GM21619 (cell line): ENCODE measurements at regions not wholly inside any gene's neighbourhood (a gene's known extent, or its start where the extent isn't known, plus 50 kb on each side); places are given as distances from the start of the nearest gene placed in this dataset.
A peak's percentile ranks its signal among the peaks of the same experiment; 100 is the strongest.
"Not testable (repeated sequence)": the region's sequence is repeated elsewhere in the genome, so short reads cannot be mapped to it uniquely, and the experiment has no call there.

Experiments
- ATAC-seq: cut with Tn5 transposase; IDR thresholded peaks from one replicate; pipeline ENCODE4 v1.9.1; 2021; ENCODE audit not compliant: unreplicated experiment

- no peak for ATAC-seq
Measured at GRCh38 chr1:209198961-209199750, 384.4 kb upstream of the CAMK1G start.

- ATAC-seq = no peak
Measured at GRCh38 chr1:209199822-209200221, 383.7 kb upstream of the CAMK1G start.

DNA sequence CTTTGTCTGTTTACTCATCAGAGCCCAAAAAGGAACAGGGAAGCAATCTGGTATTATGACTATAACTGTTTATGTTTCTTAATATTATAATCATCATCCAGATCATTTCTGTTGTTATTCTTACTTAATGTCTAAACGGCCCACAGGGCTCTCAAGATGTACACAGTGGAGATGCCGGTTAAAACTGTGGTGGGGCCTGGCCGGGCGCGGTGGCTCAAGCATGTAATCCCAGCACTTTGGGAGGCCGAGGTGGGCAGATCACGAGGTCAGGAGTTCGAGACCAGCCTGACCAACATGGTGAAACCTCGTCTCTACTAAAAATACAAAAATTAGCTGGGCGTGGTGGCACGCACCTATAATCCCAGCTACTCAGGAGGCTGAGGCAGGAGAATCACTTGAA is 381.2 kb upstream of the CAMK1G start:
- not testable (repeated sequence) for ATAC-seq

DNA sequence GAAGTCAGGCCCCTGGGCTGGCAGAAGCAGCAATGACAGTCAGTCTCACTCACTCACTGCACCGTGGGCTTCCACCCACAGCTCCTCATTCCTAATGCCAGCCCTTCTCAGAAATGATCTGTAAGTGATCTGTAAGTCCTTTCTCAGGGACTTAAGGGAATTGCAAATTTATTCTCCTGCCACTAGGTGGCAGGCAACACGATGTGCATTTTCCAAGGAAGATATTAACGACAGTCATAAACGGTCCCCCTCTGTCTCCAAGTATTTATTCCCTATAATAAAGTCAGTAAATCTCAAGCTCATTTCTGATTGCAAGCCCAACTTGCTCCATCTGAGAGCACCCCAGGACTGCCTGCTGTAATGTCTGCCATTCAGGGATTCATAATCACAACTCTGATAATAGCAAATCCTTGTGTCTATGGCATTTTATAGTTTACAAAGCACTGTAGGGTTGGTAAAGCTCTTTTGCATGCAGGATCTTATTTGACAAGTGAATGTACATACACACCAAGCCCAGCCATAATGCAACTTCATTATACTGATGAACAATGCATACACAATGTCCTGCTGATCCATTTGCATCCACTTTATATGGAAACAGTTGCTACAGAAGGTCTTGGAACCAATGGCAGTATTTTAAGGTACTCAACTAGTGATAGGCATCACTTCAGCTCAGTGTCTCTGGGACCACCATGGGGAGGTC is 380.5 kb upstream of the CAMK1G start:
- ATAC-seq = no peak

- no peak for ATAC-seq
Measured at GRCh38 chr1:209203533-209203895, 380.0 kb upstream of the CAMK1G start.

- ATAC-seq = no peak
Measured at GRCh38 chr1:209205039-209205438, 378.5 kb upstream of the CAMK1G start.

- no peak for ATAC-seq
Measured at GRCh38 chr1:209207126-209207700, 376.3 kb upstream of the CAMK1G start.

GRCh38 chr1:209207701-209208286 is 375.7 kb upstream of the CAMK1G start:
- peak; percentile 74 for ATAC-seq

- no peak for ATAC-seq
Measured at GRCh38 chr1:209208648-209209047, 374.9 kb upstream of the CAMK1G start.

DNA sequence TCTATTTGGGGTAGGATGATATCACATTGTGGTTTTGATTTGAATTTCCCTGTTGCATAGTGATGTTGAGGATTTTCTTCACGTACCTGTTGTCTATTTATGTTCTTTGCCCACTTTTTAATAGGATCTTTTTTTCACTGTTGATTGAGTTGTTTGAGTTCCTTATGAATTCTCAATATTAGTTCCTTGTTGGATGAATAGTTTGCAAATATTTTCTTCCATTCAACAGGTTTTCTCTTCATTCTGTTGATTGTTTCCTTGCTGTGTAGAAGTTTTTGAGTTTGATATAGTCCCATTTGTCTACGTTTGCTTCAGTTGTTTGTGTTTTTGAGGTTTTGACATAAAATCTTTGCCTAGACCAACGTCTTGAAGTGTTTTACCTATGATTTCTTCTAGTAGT is 369.5 kb upstream of the CAMK1G start:
- no peak for ATAC-seq

DNA sequence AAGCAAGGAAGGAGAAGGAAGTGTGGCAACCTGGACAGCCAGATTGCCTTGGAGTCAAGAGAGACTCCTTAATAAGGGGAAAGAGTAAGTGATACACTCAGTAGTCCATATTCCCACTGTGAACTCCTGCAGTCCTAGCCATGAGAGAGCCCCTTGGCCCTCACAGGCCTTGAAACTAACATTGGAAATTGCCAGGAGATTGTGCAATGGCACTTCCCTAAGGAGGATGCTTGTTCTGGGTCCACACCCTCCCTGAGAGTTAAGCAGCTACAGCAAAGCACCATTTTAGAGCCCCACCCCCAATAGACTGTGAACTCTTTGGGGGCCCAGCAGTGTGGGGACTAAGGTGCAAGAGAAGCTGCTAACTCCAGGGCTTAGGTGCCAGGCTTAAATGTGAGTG is 367.7 kb upstream of the CAMK1G start:
- ATAC-seq = no peak

DNA sequence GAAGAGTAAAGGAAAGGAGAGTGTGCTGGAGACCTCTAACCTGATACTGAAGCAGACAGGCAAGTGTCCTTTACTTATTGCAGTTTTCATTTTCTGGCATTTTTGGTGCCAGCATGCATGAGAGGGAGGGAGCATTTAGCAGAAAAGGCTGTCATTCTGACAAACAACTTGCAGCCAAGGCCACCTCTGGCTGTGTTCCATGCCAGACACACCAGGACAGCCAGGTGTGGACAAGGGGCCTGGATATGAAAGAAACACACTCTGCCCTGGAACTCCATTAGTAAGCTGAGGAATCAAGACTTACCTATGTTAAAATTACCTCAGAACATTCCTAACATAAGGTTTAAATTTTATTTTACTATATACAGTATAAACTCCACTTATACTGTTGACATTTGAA is 365.4 kb upstream of the CAMK1G start:
- ATAC-seq = no peak

DNA sequence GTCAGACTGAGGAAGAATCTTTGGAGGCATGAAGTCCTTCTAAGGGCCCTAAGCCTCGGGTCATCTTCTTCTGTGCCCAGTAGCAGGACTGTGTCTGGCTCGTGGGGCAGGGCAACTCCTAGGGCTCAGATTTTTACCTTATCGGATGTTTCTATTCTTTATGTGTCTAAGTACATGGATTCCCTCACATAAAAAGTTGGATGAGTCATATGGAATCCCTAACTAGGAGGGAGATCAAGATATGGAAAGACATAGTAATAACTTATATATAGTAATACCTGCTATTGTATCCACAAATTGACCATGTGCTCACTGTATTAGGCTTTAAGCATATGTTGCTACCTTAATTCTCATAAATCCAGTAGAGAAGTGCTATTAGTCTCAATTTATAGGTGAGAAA is 364.5 kb upstream of the CAMK1G start:
- ATAC-seq = no peak

GRCh38 chr1:209219791-209220524 is 363.6 kb upstream of the CAMK1G start:
- ATAC-seq = no peak

DNA sequence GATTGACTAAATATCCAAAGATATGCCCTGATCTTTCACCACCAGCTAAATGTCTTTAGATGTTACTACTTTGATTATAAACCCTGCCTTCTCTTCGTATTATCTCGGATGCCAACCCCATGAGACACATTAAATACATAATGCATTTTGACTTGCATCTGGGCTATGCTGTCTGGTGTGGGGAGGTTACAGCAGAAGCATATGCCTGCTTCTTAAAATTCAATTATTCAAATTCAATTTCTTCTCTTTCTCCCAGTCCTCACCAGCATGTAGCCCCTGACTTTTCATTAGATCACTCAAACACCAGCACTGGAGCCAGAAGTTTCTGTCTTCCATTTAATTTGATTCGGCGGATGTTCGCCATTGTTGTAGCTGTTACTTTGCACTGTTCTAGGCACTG is 360.7 kb upstream of the CAMK1G start:
- ATAC-seq = no peak

DNA sequence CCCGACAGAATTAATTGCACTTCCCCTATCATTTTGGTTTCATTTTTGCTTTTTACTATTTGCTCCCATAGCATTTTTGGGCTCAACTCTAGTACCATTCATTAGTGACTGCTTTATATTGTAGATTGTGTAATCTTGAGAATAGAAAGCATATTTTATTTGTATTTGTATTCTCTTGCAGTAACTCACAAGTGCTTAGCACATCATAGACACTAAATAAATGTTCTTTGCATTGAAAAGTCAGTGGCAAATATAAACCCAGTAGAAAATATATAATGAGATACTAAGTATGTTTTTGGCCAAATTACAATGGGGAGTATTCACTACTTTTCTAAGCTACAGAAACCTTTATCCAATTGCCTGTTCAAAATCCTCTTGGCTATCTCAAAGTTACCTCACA is 359.7 kb upstream of the CAMK1G start:
- ATAC-seq = no peak

- ATAC-seq = no peak
Measured at GRCh38 chr1:209224886-209225285, 358.6 kb upstream of the CAMK1G start.

DNA sequence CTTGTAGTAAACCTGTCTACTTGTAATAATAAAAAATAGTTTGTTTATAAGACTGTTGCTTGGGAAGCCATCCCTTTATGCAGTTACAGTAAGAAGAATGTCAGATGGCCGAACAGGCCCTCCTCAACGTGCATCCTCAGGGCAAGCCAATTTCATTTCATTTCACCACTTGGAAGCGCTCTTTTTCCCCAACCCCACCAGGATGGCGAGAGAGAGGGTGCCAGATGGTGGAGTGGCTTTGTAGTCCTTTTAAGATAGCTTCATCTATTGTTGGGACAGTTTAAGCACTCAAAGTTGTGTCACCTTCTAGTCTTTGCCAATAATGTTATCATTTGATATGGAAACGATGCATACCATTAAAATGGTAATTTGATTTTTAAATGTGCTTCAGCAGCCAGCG is 356.3 kb upstream of the CAMK1G start:
- ATAC-seq = no peak

DNA sequence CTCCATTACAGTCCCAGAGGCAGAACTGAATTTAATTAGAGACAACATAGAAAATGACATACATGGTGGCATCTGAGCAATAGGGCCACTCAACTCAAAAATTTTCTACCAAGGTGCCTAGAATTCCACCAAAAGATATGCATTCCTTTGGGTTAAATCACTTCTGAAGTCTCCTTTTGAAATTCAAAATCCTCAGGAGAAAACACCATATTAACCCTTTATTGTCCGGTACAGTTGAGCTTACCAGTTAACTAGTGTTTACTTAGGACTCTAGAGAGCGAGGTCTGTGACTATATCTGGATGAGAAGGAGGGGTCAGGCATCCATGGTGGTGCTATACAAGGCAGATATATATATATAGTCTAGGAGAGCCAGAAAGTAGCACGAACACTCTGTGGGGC is 355.6 kb upstream of the CAMK1G start:
- no peak for ATAC-seq

DNA sequence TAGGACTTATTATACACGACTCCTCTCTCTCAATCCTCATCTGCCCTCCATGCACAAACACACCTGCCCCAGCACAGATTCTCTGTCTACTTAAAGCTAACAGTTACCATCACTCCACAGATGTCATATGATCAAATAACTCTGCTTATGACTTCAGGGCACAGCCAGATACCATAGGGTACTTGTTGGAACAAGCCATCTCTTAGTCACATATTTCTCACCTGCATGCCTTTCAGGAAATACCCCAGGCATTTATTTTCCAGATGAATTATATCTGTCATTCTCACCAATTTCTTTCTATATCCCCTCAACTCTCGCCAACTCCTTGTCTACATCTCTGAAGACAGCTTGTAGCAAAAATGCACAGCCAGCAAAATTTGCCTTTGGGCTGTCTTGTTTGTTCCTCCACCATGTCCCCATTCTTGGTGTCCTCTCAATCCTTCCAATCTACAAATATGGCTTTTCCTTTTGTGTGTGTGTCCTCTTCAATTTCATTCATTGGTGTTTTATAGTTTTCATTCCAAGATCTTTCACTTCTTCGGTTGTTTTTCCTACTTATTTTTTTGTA is 353.9 kb upstream of the CAMK1G start:
- no peak for ATAC-seq

- no peak for ATAC-seq
Measured at GRCh38 chr1:209230314-209230713, 353.2 kb upstream of the CAMK1G start.
